GM12872 (cell line): ENCODE measurements at regions not wholly inside any gene's neighbourhood (a gene's known extent, or its start where the extent isn't known, plus 50 kb on each side); places are given as distances from the start of the nearest gene placed in this dataset.

Experiments used
- CTCF ChIP-seq: IDR thresholded peaks from 3 replicates; pipeline ENCODE4 v1.5.1; 2011; ENCODE audit warnings: low read depth, mild to moderate bottlenecking, low read length, moderate library complexity; ENCODE audit not compliant: insufficient read depth

DNA sequence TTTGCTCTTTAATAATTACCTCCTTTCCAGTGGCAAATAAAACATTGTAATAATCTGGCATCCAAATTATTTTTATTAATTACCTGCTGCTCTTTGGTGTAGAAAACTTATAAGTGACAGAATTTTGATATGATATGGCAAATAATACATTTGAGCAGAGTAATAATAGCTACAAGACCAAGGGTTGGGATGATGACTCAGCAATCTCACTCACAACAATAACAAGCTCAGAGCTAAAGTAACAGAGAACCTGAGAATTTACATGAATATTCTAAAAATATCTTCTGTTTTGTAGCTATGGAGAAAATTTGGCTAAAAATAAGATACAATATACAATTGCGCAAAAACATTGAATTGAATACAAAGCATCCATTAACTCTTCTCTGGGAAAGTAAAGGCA lies 480.8 kb upstream of the COBL start:
- TF ChIP-seq CTCF, result no peak

- TF ChIP-seq CTCF, result no peak
Measured at GRCh38 chr7:51792796-51793195, 476.2 kb upstream of the COBL start.

DNA sequence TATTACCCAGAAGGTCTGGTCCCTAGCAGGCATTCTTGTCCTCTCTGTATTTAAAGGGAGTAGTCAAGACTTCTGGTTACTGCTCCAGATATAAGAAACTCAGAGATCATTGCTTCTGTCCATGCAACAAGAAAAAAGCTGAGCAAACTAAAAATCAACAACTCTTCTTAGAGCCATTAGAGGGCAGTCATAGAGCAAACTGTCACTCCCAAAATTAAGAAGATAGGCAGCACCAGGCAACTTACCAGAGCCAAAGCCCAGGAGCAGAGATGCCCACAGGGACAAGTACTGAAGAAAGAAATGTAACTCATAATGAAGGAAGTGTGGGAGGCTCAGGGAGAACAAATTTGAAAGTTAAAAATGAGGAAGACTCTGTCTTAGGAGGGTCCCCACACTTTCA lies 472.9 kb upstream of the COBL start:
- no peak for TF ChIP-seq CTCF

DNA sequence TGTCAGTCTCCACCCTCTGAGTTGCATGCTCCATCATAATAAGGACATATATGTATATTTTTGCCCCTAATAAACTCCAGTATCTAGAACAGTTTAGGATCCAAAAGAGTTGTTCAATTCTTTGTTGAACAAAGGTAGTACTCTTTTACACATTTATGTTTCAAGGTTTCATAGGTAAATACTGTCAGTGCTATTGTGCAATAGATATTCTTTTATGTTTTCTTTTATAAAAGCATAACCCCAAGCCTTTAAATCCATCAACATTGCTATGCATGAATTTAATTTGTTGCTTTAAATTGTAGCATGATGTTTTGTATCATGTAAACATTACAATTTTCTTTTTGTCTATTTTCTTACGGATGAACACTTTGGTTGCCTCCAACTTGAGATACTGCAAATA lies 469.7 kb upstream of the COBL start:
- no peak for TF ChIP-seq CTCF

GRCh38 chr7:51785876-51786275 lies 469.3 kb upstream of the COBL start:
- TF ChIP-seq CTCF, result no peak

GRCh38 chr7:51785171-51785570 lies 468.6 kb upstream of the COBL start:
- no peak for TF ChIP-seq CTCF

- no peak for TF ChIP-seq CTCF
Measured at GRCh38 chr7:51783241-51783640, 466.6 kb upstream of the COBL start.

DNA sequence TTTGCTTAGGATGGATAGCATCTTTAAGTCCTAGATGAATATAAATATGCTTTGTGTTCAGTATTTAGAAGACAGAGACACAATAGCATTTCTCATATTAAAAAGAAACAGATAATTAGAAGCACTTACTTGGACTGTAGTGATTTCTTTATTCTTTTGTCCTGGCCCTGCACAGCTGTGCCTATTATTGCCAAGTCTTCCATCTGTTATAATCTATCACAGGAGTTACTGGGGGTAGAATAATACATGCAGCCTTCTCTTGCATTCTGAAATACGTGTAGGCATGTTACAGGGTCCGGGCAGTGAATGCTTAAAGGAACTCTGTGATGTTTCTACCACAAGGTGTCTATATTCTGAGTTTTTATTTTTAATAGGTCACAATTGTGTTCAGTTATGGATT lies 461.5 kb upstream of the COBL start:
- TF ChIP-seq CTCF, result no peak
